ENCODE measurements at regions not wholly inside any gene's neighbourhood (a gene's known extent, or its start where the extent isn't known, plus 50 kb on each side); places are given as distances from the start of the nearest gene placed in this dataset.

GRCh38 chr6:170181338-170181690 is 109.6 kb downstream of the DLL1 start:
- TF ChIP-seq, protein P1, sequence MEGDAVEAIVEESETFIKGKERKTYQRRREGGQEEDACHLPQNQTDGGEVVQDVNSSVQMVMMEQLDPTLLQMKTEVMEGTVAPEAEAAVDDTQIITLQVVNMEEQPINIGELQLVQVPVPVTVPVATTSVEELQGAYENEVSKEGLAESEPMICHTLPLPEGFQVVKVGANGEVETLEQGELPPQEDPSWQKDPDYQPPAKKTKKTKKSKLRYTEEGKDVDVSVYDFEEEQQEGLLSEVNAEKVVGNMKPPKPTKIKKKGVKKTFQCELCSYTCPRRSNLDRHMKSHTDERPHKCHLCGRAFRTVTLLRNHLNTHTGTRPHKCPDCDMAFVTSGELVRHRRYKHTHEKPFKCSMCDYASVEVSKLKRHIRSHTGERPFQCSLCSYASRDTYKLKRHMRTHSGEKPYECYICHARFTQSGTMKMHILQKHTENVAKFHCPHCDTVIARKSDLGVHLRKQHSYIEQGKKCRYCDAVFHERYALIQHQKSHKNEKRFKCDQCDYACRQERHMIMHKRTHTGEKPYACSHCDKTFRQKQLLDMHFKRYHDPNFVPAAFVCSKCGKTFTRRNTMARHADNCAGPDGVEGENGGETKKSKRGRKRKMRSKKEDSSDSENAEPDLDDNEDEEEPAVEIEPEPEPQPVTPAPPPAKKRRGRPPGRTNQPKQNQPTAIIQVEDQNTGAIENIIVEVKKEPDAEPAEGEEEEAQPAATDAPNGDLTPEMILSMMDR (IDR thresholded peaks at IDR 0.05; ENCODE audit: insufficient read depth, low read depth, low read length), result no peak
- no peak for TF ChIP-seq EZH2 (IDR thresholded peaks at IDR 0.05; ENCODE audit: insufficient read depth, low read length)

Data from astrocyte (in vitro differentiated cells and primary cell).